Adrenal gland (tissue), 9 donors: ENCODE measurements at regions not wholly inside any gene's neighbourhood (a gene's known extent, or its start where the extent isn't known, plus 50 kb on each side); places are given as distances from the start of the nearest gene placed in this dataset.

Experiments
- DNase-seq, 7 donors: peaks; one replicate each; pipeline ENCODE4 v3.0.0-alpha.2; 2019 to 2020
- H3K27ac ChIP-seq, 5 donors: fragments of 200-600 bp; sonication (generic) in 4 of 5; 1 replicate in 3 of 5; 2 replicates in 2 of 5; pipeline versions ENCODE4 v1.5.1 to v1.8.0; 2016 to 2020; ENCODE audit warnings: mild to moderate bottlenecking in 1 of 5
- H3K27me3 ChIP-seq: fragments of 200-600 bp; 2 replicates; pipeline ENCODE4 v1.8.0; 2021
- H3K36me3 ChIP-seq, 2 donors: fragments of 200-600 bp; replicated peaks in 1 of 2; 1 replicate in 1 of 2; 2 replicates in 1 of 2; pipeline versions ENCODE4 v1.5.1 to v1.8.0; 2018 to 2022
- H3K4me1 ChIP-seq, 2 donors: fragments of 200-600 bp; replicated peaks in 1 of 2; 1 replicate in 1 of 2; 2 replicates in 1 of 2; pipeline versions ENCODE4 v1.5.1 to v1.8.0; 2018 to 2021
- H3K4me3 ChIP-seq, 4 donors: fragments of 200-600 bp; sonication (generic) in 3 of 4; one replicate each; pipeline ENCODE4 v1.5.1; 2016 to 2018
- H3K9me3 ChIP-seq, 3 donors: fragments of 200-600 bp; sonication (generic) in 1 of 3; replicated peaks in 1 of 3; 1 replicate in 2 of 3; 2 replicates in 1 of 3; pipeline versions ENCODE4 v1.5.1 to v1.8.0; 2016 to 2021
- CTCF ChIP-seq, 6 experiments: fragments of 450-650 bp in 4 of 6; fragments of 200-600 bp in 2 of 6; sonication (generic) in 1 of 6; IDR thresholded peaks; 1 replicate in 5 of 6; 2 replicates in 1 of 6; pipeline versions ENCODE4 v1.5.1 to v1.8.0; 2016 to 2021; ENCODE audit warnings: antibody characterized with exemption in 6 of 6, mild to moderate bottlenecking in 2 of 6, moderate library complexity in 1 of 6
- POLR2A ChIP-seq, 2 donors: fragments of 450-650 bp; IDR thresholded peaks; one replicate each; pipeline ENCODE4 v1.6.1; 2017; ENCODE audit warnings: antibody characterized with exemption in 2 of 2, mild to moderate bottlenecking in 2 of 2, moderate library complexity in 1 of 2
- WGBS, 4 donors: extraction: QIAGEN DNeasy Blood & Tissue Kit in 2 of 4; methylation state at CpG; one replicate each; pipeline versions ENCODE4 v1.1.5 to v1.1.7; 2013 to 2017; 5-methylcytosine and 5-hydroxymethylcytosine counted together
- intact Hi-C, 2 donors: fragments of 100-400 bp; cut with DNase I; formaldehyde crosslinking; loops; one replicate each; pipeline versions ENCODE4 v1.14.1 to v1.15.0; 2022 to 2023
- donor health status: healthy with polysubstance abuse.
- donor health status: Bipolar disorder and iron deficiency.
- donor health status: DM: yes; HTN: yes; CAD: no.
- donor health status: DM: no; HTN: no; CAD: no.
- donor health status: DM: no; HTN: no; CAD: no.

GRCh38 chr16:26970292-26970691 is 96.4 kb upstream of the C16orf82 start:
- intact Hi-C loops = no loop called here
- WGBS, 4 donors = 78 to 91% (median 89%) methylated on average over 3 of the region's 3 CpGs
- no peaks in the 10 kb centered on the region for H3K36me3 ChIP-seq
- H3K4me3 ChIP-seq = no peak overlapping the region
- no peaks in the 10 kb centered on the region for H3K4me1 ChIP-seq
- H3K27me3 ChIP-seq = no peaks in the 10 kb centered on the region
- no peak for TF ChIP-seq POLR2A (IDR thresholded peaks at IDR 0.05)
- no peak overlapping the region for H3K27ac ChIP-seq
- no peak for DNase-seq
- no peaks in the 10 kb centered on the region for H3K9me3 ChIP-seq

- no peak overlapping the region for H3K27ac ChIP-seq
- intact Hi-C loops = no loop called here
- no peaks in the 10 kb centered on the region for H3K4me1 ChIP-seq
- H3K27me3 ChIP-seq = no peaks in the 10 kb centered on the region
- H3K9me3 ChIP-seq = no peaks in the 10 kb centered on the region
- no peak for DNase-seq
- H3K4me3 ChIP-seq = no peak overlapping the region
- WGBS, 4 donors = 64 to 72% (median 67%) methylated on average over 5 of the region's 5 CpGs
- H3K36me3 ChIP-seq = no peaks in the 10 kb centered on the region
- no peak for TF ChIP-seq CTCF (IDR thresholded peaks at IDR 0.05)
- TF ChIP-seq POLR2A (IDR thresholded peaks at IDR 0.05) = no peak
These were observed 89.9 kb upstream of the C16orf82 start for GRCh38 chr16:26976873-26977272.

- WGBS, 4 donors = 64 to 83% (median 74%) methylated on average over 8 of the region's 8 CpGs
- no peaks in the 10 kb centered on the region for H3K36me3 ChIP-seq
- no peak for TF ChIP-seq CTCF (IDR thresholded peaks at IDR 0.05)
- no peak for TF ChIP-seq POLR2A (IDR thresholded peaks at IDR 0.05)
- no peak for DNase-seq
- intact Hi-C loops = no loop called here
- no peaks in the 10 kb centered on the region for H3K4me1 ChIP-seq
- no peaks in the 10 kb centered on the region for H3K9me3 ChIP-seq
- H3K27me3 ChIP-seq = no peaks in the 10 kb centered on the region
- H3K4me3 ChIP-seq = no peak overlapping the region
- no peak overlapping the region for H3K27ac ChIP-seq
These were observed 85.3 kb upstream of the C16orf82 start for GRCh38 chr16:26981266-26981938.

- TF ChIP-seq CTCF (IDR thresholded peaks at IDR 0.05) (no peak), POLR2A (IDR thresholded peaks at IDR 0.05) (no peak)
- intact Hi-C loops = no loop called here
- 85 to 89% (median 87%) methylated on average over 2 of the region's 2 CpGs; no CpG with 5 or more reads in 1 of the 4 donors for WGBS, 4 donors
- Histone ChIP-seq H3K27me3 (no peaks in the 10 kb centered on the region), H3K36me3 (no peaks in the 10 kb centered on the region), H3K9me3 (no peaks in the 10 kb centered on the region), H3K4me1 (no peaks in the 10 kb centered on the region), H3K27ac (no peak overlapping the region), H3K4me3 (no peak overlapping the region)
- DNase-seq = no peak
These were observed 84.3 kb upstream of the C16orf82 start for GRCh38 chr16:26982422-26982821.

- Histone ChIP-seq H3K27ac (no peak overlapping the region), H3K36me3 (no peaks in the 10 kb centered on the region), H3K4me1 (no peaks in the 10 kb centered on the region), H3K9me3 (no peaks in the 10 kb centered on the region), H3K27me3 (no peaks in the 10 kb centered on the region), H3K4me3 (no peak overlapping the region)
- TF ChIP-seq POLR2A (IDR thresholded peaks at IDR 0.05) (no peak), CTCF (IDR thresholded peaks at IDR 0.05) (no peak)
- intact Hi-C loops = no loop called here
- no peak for DNase-seq
- 75 to 91% (median 87%) methylated on average over 2 of the region's 2 CpGs for WGBS, 4 donors
These were observed 83.3 kb upstream of the C16orf82 start for GRCh38 chr16:26983426-26983825.
